Retinal pigment epithelial cell (primary cell): ENCODE measurements at regions not wholly inside any gene's neighbourhood (a gene's known extent, or its start where the extent isn't known, plus 50 kb on each side); places are given as distances from the start of the nearest gene placed in this dataset.

ENCODE experiments used
- DNase-seq: peaks from one replicate; pipeline ENCODE4 v3.0.0-alpha.2; 2010; ENCODE audit warnings: low read depth
- H3K4me3 ChIP-seq: 2 replicates; pipeline ENCODE4 v1.5.1; 2011; ENCODE audit warnings: mild to moderate bottlenecking, low read length, control low read depth, moderate library complexity
- CTCF ChIP-seq: conservative IDR thresholded peaks from 2 replicates; pipeline ENCODE4 v1.5.1; 2011; ENCODE audit warnings: low read depth, low read length, control low read depth, inconsistent platforms

DNA sequence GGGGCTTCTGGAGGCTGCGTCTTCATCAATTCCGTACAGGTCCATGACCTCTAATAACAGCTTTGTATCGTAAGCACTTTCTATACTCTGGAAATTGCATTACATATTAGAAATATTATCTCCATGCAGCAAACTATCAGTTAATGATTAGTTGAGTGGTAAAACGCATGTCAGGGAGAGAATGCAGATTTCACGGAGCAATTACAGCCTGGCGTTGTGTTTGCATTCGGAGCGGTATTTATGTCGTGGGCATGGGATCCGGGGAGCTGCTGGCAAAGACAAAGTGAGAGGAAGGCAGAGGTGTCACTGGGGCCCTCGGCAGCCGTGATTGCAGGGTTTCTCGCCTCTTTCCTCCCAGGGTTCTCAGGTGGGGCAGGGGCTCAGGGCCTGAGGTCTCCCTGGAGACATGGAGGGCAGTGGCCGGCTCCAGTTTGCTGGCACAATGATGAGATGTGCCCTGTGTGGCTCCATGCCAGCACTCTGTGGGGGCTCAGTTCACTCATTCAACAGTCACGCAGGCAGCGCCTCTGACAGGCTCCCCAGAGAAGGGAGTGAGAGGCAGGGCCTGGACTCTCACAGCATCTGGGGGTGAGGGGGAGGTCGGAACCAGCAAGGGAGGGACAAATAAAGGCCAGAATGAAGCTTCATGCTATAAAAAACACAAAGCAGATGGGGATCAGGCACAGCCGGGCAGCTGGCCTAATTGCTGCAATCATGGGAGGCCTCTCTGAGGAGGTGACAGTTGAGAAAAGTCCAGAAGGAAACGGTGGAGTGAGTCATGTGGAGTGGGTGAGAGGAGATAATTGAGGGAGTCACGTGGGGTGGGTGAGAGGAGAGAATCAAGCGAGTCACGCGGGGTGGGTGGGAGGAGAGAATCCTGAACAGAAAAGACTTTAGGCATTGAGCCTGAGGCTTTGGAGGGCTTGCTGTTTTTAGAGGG lies 1002.7 kb downstream of the BRD1 start:
- no peak overlapping the region for H3K4me3 ChIP-seq
- TF ChIP-seq CTCF, result no peak
- DNase-seq, result no peak

- no peak for DNase-seq
- no peak for TF ChIP-seq CTCF
- H3K4me3 ChIP-seq, result no peak overlapping the region
Observed at GRCh38 chr22:48823941-48824340, 1003.7 kb downstream of the BRD1 start.

DNA sequence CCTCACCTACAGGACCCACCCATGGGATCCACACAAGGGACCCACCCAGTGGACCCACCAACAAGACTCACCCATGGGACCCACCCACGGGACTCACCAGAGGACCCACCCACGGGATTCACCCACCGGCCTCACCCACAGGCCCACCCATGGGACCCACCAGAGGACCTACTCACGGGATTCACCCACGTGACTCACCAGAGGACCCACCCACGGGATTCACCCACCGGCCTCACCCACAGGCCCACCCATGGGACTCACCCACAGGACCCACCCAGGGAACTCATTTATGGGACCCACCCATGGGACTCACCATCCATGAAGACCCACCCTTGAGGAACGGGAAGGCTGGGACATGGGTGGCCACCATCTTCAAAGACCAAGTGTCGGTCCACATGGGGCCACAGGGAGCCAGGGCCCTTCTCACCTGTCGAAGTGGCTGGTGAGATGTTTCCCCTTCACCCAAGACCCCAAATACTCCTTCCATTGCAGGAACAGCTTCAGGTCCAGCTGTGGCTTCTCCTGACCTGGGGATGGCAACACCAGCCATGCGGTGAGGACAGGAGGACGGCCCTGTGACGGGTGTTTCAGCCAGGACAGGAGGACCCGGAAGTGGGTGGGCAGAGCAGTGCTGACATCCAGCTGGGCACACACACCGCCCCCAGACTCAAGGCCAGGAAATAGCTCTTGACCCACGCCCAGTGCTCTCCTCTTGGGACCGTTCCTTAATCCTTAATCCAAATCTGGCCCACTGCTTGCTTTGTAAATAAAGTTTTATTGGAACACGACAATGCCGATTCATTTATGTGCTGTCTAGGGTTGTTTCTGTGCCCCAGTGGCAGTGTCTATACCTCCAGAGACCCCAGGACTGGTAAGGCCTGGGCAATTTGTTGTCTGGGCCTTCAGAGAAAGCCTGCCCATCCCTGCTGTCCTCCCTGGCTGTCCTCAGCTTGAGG lies 1005.1 kb downstream of the BRD1 start:
- DNase-seq, result no peak
- no peak for TF ChIP-seq CTCF
- H3K4me3 ChIP-seq, result no peak overlapping the region

GRCh38 chr22:48821727-48822126 lies 1005.9 kb downstream of the BRD1 start:
- DNase-seq, result no peak
- TF ChIP-seq CTCF, result no peak
- no peak overlapping the region for H3K4me3 ChIP-seq

DNA sequence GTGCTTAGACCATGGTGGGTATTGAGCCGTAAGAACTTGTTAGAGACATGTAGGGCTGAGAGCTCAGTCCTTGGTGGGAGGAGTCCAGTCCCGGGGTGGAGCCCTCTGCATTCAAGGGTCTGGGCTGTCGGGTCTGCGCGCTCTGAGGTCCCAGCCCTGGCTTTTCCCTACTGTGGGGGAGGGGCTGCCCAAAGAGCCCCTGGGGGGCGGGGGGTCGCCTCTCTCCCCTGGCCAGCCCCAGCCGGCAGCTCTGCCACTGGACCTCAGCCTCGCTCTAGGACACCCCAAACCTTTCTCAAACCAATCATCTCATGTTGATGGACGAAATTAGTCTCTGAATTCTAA lies 1006.4 kb downstream of the BRD1 start:
- DNase-seq, result no peak

DNA sequence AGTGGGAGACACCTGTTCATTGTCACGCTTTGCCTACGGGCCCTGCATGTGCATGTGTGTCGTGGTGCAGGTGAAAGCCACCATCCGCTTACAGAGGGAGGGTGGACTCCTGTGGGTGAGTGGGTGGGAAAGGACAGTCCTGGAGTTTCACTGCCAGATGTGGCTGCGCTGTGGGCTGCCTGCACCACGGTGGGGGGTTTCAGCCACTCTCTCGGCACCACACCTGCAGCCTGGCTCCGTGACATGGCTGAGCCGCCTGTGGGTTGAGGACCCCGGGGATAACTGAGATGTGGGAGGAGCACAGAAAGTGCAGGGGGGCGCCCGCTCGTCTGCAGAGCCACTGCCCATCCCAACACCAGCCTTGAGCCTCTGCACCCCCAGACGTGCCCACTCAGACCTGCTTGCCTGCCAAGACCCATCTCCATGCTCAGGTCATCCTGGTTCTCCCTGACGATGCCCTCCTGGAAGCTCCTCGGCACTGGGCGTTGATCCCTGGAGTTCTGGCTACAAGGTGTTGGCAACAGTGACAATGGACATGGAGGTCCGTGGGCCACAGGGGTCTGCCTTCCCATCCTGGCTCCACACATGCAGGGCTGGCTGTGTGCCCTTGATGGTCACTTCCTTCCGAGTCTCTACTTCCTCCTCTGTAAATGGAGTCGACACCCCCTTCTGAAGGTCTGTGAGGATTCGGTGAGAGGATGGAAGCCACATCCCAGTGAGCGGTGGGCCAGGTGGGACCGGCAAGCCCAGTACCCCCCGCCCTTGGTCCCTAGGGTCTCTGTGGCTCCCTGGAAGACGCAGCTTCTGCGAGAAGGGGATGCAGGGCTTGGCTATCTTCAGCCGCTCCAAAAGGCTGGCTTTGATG lies 1007.0 kb downstream of the BRD1 start:
- no peak overlapping the region for H3K4me3 ChIP-seq
- TF ChIP-seq CTCF, result no peak
- no peak for DNase-seq

More for the DNA sequence above, 1006.4 kb downstream of the BRD1 start:
- H3K4me3 ChIP-seq, result no peak overlapping the region
- TF ChIP-seq CTCF, result no peak
